Glutamatergic neuron (in vitro differentiated cells): ENCODE measurements at regions not wholly inside any gene's neighbourhood (a gene's known extent, or its start where the extent isn't known, plus 50 kb on each side); places are given as distances from the start of the nearest gene placed in this dataset.

ENCODE experiments used
- DNase-seq: peaks from one replicate; pipeline ENCODE4 v3.0.0; 2022
- H3K27ac Mint-ChIP-seq: one replicate; pipeline ENCODE4 v1.8.0; 2020; ENCODE audit warnings: mild to moderate bottlenecking, mixed read lengths, inconsistent platforms; ENCODE audit not compliant: unreplicated experiment
- H3K27me3 Mint-ChIP-seq: one replicate; pipeline ENCODE4 v1.8.0; 2020; ENCODE audit warnings: mild to moderate bottlenecking, moderate library complexity, mixed read lengths, inconsistent platforms; ENCODE audit not compliant: unreplicated experiment
- H3K36me3 Mint-ChIP-seq: one replicate; pipeline ENCODE4 v1.8.0; 2020; ENCODE audit warnings: mild to moderate bottlenecking, mixed read lengths, inconsistent platforms; ENCODE audit not compliant: unreplicated experiment
- H3K4me1 Mint-ChIP-seq: one replicate; pipeline ENCODE4 v1.8.0; 2020; ENCODE audit warnings: mild to moderate bottlenecking, low read depth, mixed read lengths, inconsistent platforms; ENCODE audit not compliant: unreplicated experiment
- H3K4me3 Mint-ChIP-seq: one replicate; pipeline ENCODE4 v1.8.0; 2020; ENCODE audit warnings: mild to moderate bottlenecking, mixed read lengths, inconsistent platforms; ENCODE audit not compliant: unreplicated experiment
- H3K9me3 Mint-ChIP-seq: one replicate; pipeline ENCODE4 v1.8.0; 2020; ENCODE audit warnings: mild to moderate bottlenecking, moderate library complexity, mixed read lengths, inconsistent platforms; ENCODE audit not compliant: unreplicated experiment
- CTCF ChIP-seq: fragments of 200-600 bp; sonication (generic); IDR thresholded peaks from one replicate; pipeline ENCODE4 v1.5.0; 2021; ENCODE audit not compliant: partially characterized antibody, unreplicated experiment

- peaks cover 2% of the 10 kb centered on the region for H3K4me1 Mint-ChIP-seq
- H3K9me3 Mint-ChIP-seq: no peaks in the 10 kb centered on the region
- no peak for TF ChIP-seq CTCF
- H3K27me3 Mint-ChIP-seq: no peaks in the 10 kb centered on the region
- H3K36me3 Mint-ChIP-seq: no peaks in the 10 kb centered on the region
- no peak overlapping the region for H3K4me3 Mint-ChIP-seq
- H3K27ac Mint-ChIP-seq: no peak overlapping the region
- DNase-seq: no peak
Measured at GRCh38 chr4:163611182-163611581, 116.7 kb downstream of the TMA16 start.

GRCh38 chr4:163611784-163612445 lies 117.4 kb downstream of the TMA16 start:
- Mint-ChIP-seq H3K27ac (no peak overlapping the region), H3K36me3 (no peaks in the 10 kb centered on the region), H3K27me3 (no peaks in the 10 kb centered on the region), H3K4me1 (peaks cover 2% of the 10 kb centered on the region), H3K4me3 (no peak overlapping the region), H3K9me3 (no peaks in the 10 kb centered on the region)
- TF ChIP-seq CTCF: no peak
- DNase-seq: no peak

GRCh38 chr4:163612762-163613161 lies 118.3 kb downstream of the TMA16 start:
- no peak for DNase-seq
- no peak for TF ChIP-seq CTCF
- Mint-ChIP-seq H3K27me3 (no peaks in the 10 kb centered on the region), H3K27ac (no peak overlapping the region), H3K4me3 (no peak overlapping the region), H3K4me1 (peaks cover 2% of the 10 kb centered on the region), H3K9me3 (no peaks in the 10 kb centered on the region), H3K36me3 (no peaks in the 10 kb centered on the region)

- no peak for TF ChIP-seq CTCF
- Mint-ChIP-seq H3K4me1 (peaks cover 2% of the 10 kb centered on the region), H3K36me3 (no peaks in the 10 kb centered on the region), H3K9me3 (no peaks in the 10 kb centered on the region), H3K27me3 (no peaks in the 10 kb centered on the region), H3K4me3 (no peak overlapping the region), H3K27ac (no peak overlapping the region)
- no peak for DNase-seq
Measured at GRCh38 chr4:163613383-163613782, 118.9 kb downstream of the TMA16 start.

GRCh38 chr4:163614866-163615265 lies 120.4 kb downstream of the TMA16 start:
- Mint-ChIP-seq H3K9me3 (peaks cover 2% of the 10 kb centered on the region), H3K4me3 (no peak overlapping the region), H3K27ac (no peak overlapping the region), H3K27me3 (no peaks in the 10 kb centered on the region), H3K4me1 (peaks cover 2% of the 10 kb centered on the region), H3K36me3 (no peaks in the 10 kb centered on the region)
- no peak for DNase-seq
- TF ChIP-seq CTCF: no peak
